ENCODE measurements at regions not wholly inside any gene's neighbourhood (a gene's known extent, or its start where the extent isn't known, plus 50 kb on each side); places are given as distances from the start of the nearest gene placed in this dataset.

- Mint-ChIP-seq H3K4me3 (no peak overlapping the region), H3K4me1 (peaks cover 0 to 5% of the 10 kb centered on the region in 2 donors), H3K36me3 (peaks cover 0 to 4% (median 0%) of the 10 kb centered on the region in 3 donors), H3K27ac (no peak overlapping the region), H3K27me3 (ENCODE audit: low read depth in 3 of 3) (peaks cover 3 to 6% (median 5%) of the 10 kb centered on the region in 3 donors), H3K9me3 (no peaks in the 10 kb centered on the region)
- no peak for DNase-seq
These were observed 502.2 kb upstream of the ZEB2 start for GRCh38 chr2:145021962-145022665.

- Mint-ChIP-seq H3K36me3 (peaks cover 0 to 7% (median 0%) of the 10 kb centered on the region in 3 donors), H3K4me3 (no peak overlapping the region), H3K9me3 (no peaks in the 10 kb centered on the region), H3K4me1 (peaks cover 0 to 5% of the 10 kb centered on the region in 2 donors), H3K27me3 (ENCODE audit: low read depth in 3 of 3) (peaks cover 2 to 7% (median 3%) of the 10 kb centered on the region in 3 donors), H3K27ac (no peak overlapping the region)
- no peak for DNase-seq
These were observed 500.8 kb upstream of the ZEB2 start for GRCh38 chr2:145020694-145021093.

GRCh38 chr2:145020139-145020538 lies 500.2 kb upstream of the ZEB2 start:
- peaks cover 2 to 7% (median 3%) of the 10 kb centered on the region in 3 donors for H3K27me3 Mint-ChIP-seq (ENCODE audit: low read depth in 3 of 3)
- H3K4me3 Mint-ChIP-seq: no peak overlapping the region
- peaks cover 0 to 5% of the 10 kb centered on the region in 2 donors for H3K4me1 Mint-ChIP-seq
- no peak for DNase-seq
- no peaks in the 10 kb centered on the region for H3K9me3 Mint-ChIP-seq
- peaks cover 0 to 7% (median 0%) of the 10 kb centered on the region in 3 donors for H3K36me3 Mint-ChIP-seq
- no peak overlapping the region for H3K27ac Mint-ChIP-seq

- no peak overlapping the region for H3K4me3 Mint-ChIP-seq
- no peak overlapping the region for H3K27ac Mint-ChIP-seq
- no peak for DNase-seq
- H3K36me3 Mint-ChIP-seq: peaks cover 0 to 7% (median 0%) of the 10 kb centered on the region in 3 donors
- H3K4me1 Mint-ChIP-seq: peaks cover 0 to 5% of the 10 kb centered on the region in 2 donors
- H3K9me3 Mint-ChIP-seq: no peaks in the 10 kb centered on the region
- H3K27me3 Mint-ChIP-seq (ENCODE audit: low read depth in 3 of 3): peaks cover 0 to 7% (median 5%) of the 10 kb centered on the region in 3 donors
These were observed 498.6 kb upstream of the ZEB2 start for GRCh38 chr2:145018502-145018901.

GRCh38 chr2:145017149-145017548 lies 497.2 kb upstream of the ZEB2 start:
- DNase-seq: no peak
- H3K4me1 Mint-ChIP-seq: no peaks in the 10 kb centered on the region
- H3K36me3 Mint-ChIP-seq: peaks cover 0 to 6% (median 0%) of the 10 kb centered on the region in 3 donors
- H3K27me3 Mint-ChIP-seq (ENCODE audit: low read depth in 3 of 3): peaks cover 0 to 7% (median 4%) of the 10 kb centered on the region in 3 donors
- no peak overlapping the region for H3K4me3 Mint-ChIP-seq
- H3K27ac Mint-ChIP-seq: no peak overlapping the region
- no peaks in the 10 kb centered on the region for H3K9me3 Mint-ChIP-seq

- Mint-ChIP-seq H3K27ac (no peak overlapping the region), H3K9me3 (no peaks in the 10 kb centered on the region), H3K36me3 (peaks cover 0 to 3% (median 0%) of the 10 kb centered on the region in 3 donors), H3K27me3 (ENCODE audit: low read depth in 3 of 3) (peaks cover 0 to 7% (median 2%) of the 10 kb centered on the region in 3 donors), H3K4me1 (no peaks in the 10 kb centered on the region), H3K4me3 (no peak overlapping the region)
- DNase-seq: no peak
These were observed 496.8 kb upstream of the ZEB2 start for GRCh38 chr2:145016711-145017110.

- no peak overlapping the region for H3K27ac Mint-ChIP-seq
- no peaks in the 10 kb centered on the region for H3K4me1 Mint-ChIP-seq
- H3K4me3 Mint-ChIP-seq: no peak overlapping the region
- peaks cover 0 to 3% (median 0%) of the 10 kb centered on the region in 3 donors for H3K36me3 Mint-ChIP-seq
- DNase-seq: no peak
- peaks cover 0 to 7% (median 2%) of the 10 kb centered on the region in 3 donors for H3K27me3 Mint-ChIP-seq (ENCODE audit: low read depth in 3 of 3)
- H3K9me3 Mint-ChIP-seq: no peaks in the 10 kb centered on the region
These were observed 495.6 kb upstream of the ZEB2 start for GRCh38 chr2:145015561-145015960.

GRCh38 chr2:145012806-145013205 lies 492.9 kb upstream of the ZEB2 start:
- Mint-ChIP-seq H3K36me3 (peaks cover 0 to 3% (median 0%) of the 10 kb centered on the region in 3 donors), H3K27me3 (ENCODE audit: low read depth in 3 of 3) (peaks cover 0 to 2% (median 2%) of the 10 kb centered on the region in 3 donors), H3K4me1 (no peaks in the 10 kb centered on the region), H3K4me3 (no peak overlapping the region), H3K27ac (no peak overlapping the region), H3K9me3 (peaks cover 0 to 2% (median 0%) of the 10 kb centered on the region in 6 donors)
- no peak for DNase-seq

- Mint-ChIP-seq H3K4me1 (no peaks in the 10 kb centered on the region), H3K4me3 (no peak overlapping the region), H3K27me3 (ENCODE audit: low read depth in 3 of 3) (peaks cover 0 to 2% (median 2%) of the 10 kb centered on the region in 3 donors), H3K27ac (no peak overlapping the region), H3K36me3 (peaks cover 0 to 3% (median 0%) of the 10 kb centered on the region in 3 donors), H3K9me3 (peaks cover 0 to 2% (median 0%) of the 10 kb centered on the region in 6 donors)
- DNase-seq: no peak
These were observed 492.3 kb upstream of the ZEB2 start for GRCh38 chr2:145012214-145012670.

GRCh38 chr2:145010635-145011034 lies 490.7 kb upstream of the ZEB2 start:
- no peak for DNase-seq
- Mint-ChIP-seq H3K36me3 (no peaks in the 10 kb centered on the region), H3K27me3 (ENCODE audit: low read depth in 3 of 3) (peaks cover 0 to 2% (median 0%) of the 10 kb centered on the region in 3 donors), H3K4me3 (no peak overlapping the region), H3K4me1 (no peaks in the 10 kb centered on the region), H3K27ac (no peak overlapping the region), H3K9me3 (peaks cover 0 to 2% (median 0%) of the 10 kb centered on the region in 6 donors)

GRCh38 chr2:145007960-145008263 lies 488.0 kb upstream of the ZEB2 start:
- no peaks in the 10 kb centered on the region for H3K27me3 Mint-ChIP-seq (ENCODE audit: low read depth in 3 of 3)
- H3K4me3 Mint-ChIP-seq: no peak overlapping the region
- H3K4me1 Mint-ChIP-seq: no peaks in the 10 kb centered on the region
- no peak for DNase-seq
- H3K27ac Mint-ChIP-seq: no peak overlapping the region
- H3K36me3 Mint-ChIP-seq: no peaks in the 10 kb centered on the region
- H3K9me3 Mint-ChIP-seq: peaks cover 0 to 2% (median 0%) of the 10 kb centered on the region in 6 donors

GRCh38 chr2:145007093-145007959 lies 487.4 kb upstream of the ZEB2 start:
- H3K27ac Mint-ChIP-seq: no peak overlapping the region
- no peaks in the 10 kb centered on the region for H3K4me1 Mint-ChIP-seq
- no peak overlapping the region for H3K4me3 Mint-ChIP-seq
- H3K9me3 Mint-ChIP-seq: peaks cover 0 to 2% (median 0%) of the 10 kb centered on the region in 6 donors
- H3K36me3 Mint-ChIP-seq: no peaks in the 10 kb centered on the region
- H3K27me3 Mint-ChIP-seq (ENCODE audit: low read depth in 3 of 3): no peaks in the 10 kb centered on the region
- DNase-seq: no peak

- no peaks in the 10 kb centered on the region for H3K36me3 Mint-ChIP-seq
- no peak overlapping the region for H3K4me3 Mint-ChIP-seq
- H3K9me3 Mint-ChIP-seq: no peaks in the 10 kb centered on the region
- DNase-seq: no peak
- peaks cover 0 to 3% (median 0%) of the 10 kb centered on the region in 3 donors for H3K27me3 Mint-ChIP-seq (ENCODE audit: low read depth in 3 of 3)
- no peaks in the 10 kb centered on the region for H3K4me1 Mint-ChIP-seq
- no peak overlapping the region for H3K27ac Mint-ChIP-seq
These were observed 482.7 kb upstream of the ZEB2 start for GRCh38 chr2:145002624-145003023.

GRCh38 chr2:145000376-145000775 lies 480.5 kb upstream of the ZEB2 start:
- no peak overlapping the region for H3K4me3 Mint-ChIP-seq
- H3K27ac Mint-ChIP-seq: no peak overlapping the region
- peaks cover 2 to 3% (median 2%) of the 10 kb centered on the region in 3 donors for H3K27me3 Mint-ChIP-seq (ENCODE audit: low read depth in 3 of 3)
- DNase-seq: no peak
- H3K36me3 Mint-ChIP-seq: no peaks in the 10 kb centered on the region
- no peaks in the 10 kb centered on the region for H3K4me1 Mint-ChIP-seq
- H3K9me3 Mint-ChIP-seq: no peaks in the 10 kb centered on the region
